Spleen (tissue), 11 donors: ENCODE measurements at regions not wholly inside any gene's neighbourhood (a gene's known extent, or its start where the extent isn't known, plus 50 kb on each side); places are given as distances from the start of the nearest gene placed in this dataset.

Experiments used
- DNase-seq: peaks from one replicate; pipeline ENCODE4 v3.0.0-alpha.2; 2020
- H3K27ac ChIP-seq, 8 donors: fragments of 200-600 bp; sonication (generic) in 7 of 8; 1 replicate in 4 of 8; 2 replicates in 4 of 8; pipeline versions ENCODE4 v1.5.0 to v1.8.0; 2016 to 2021; ENCODE audit warnings: inconsistent platforms in 4 of 8, mild to moderate bottlenecking in 4 of 8, moderate library complexity in 1 of 8
- H3K27me3 ChIP-seq, 7 donors: fragments of 200-600 bp; sonication (generic) in 6 of 7; replicated peaks in 1 of 7; 1 replicate in 4 of 7; 2 replicates in 3 of 7; pipeline versions ENCODE4 v1.5.0 to v1.8.0; 2016 to 2021; ENCODE audit warnings: inconsistent platforms in 3 of 7, mild to moderate bottlenecking in 1 of 7
- H3K36me3 ChIP-seq, 6 donors: fragments of 200-600 bp; sonication (generic) in 5 of 6; 1 replicate in 4 of 6; 2 replicates in 2 of 6; pipeline versions ENCODE4 v1.5.0 to v1.8.0; 2016 to 2021; ENCODE audit warnings: inconsistent platforms in 2 of 6
- H3K4me1 ChIP-seq, 6 donors: fragments of 200-600 bp; sonication (generic) in 5 of 6; 1 replicate in 3 of 6; 2 replicates in 3 of 6; pipeline versions ENCODE4 v1.5.0 to v1.8.0; 2016 to 2021; ENCODE audit warnings: inconsistent platforms in 3 of 6
- H3K4me3 ChIP-seq, 8 donors: fragments of 200-600 bp; sonication (generic) in 7 of 8; 1 replicate in 4 of 8; 2 replicates in 4 of 8; pipeline versions ENCODE4 v1.5.0 to v1.8.0; 2016 to 2021; ENCODE audit warnings: inconsistent platforms in 4 of 8, mild to moderate bottlenecking in 4 of 8, moderate library complexity in 2 of 8
- H3K9me3 ChIP-seq, 8 donors: fragments of 200-600 bp; sonication (generic) in 7 of 8; 1 replicate in 4 of 8; 2 replicates in 4 of 8; pipeline versions ENCODE4 v1.5.0 to v1.8.0; 2016 to 2021; ENCODE audit warnings: inconsistent platforms in 4 of 8
- CTCF ChIP-seq, 11 experiments: fragments of 200-600 bp in 7 of 11; fragments of 450-650 bp in 4 of 11; sonication (generic) in 4 of 11; IDR thresholded peaks in 8 of 11; conservative IDR thresholded peaks in 3 of 11; 1 replicate in 7 of 11; 2 replicates in 4 of 11; pipeline versions ENCODE4 v1.4.0 to v1.8.0; 2016 to 2021; ENCODE audit warnings: antibody characterized with exemption in 11 of 11, inconsistent platforms in 4 of 11, mild to moderate bottlenecking in 1 of 11
- POLR2A ChIP-seq, 3 donors: fragments of 450-650 bp; IDR thresholded peaks; one replicate each; pipeline ENCODE4 v1.5.1; 2017; ENCODE audit warnings: antibody characterized with exemption in 3 of 3, mild to moderate bottlenecking in 1 of 3
- POLR2AphosphoS5 ChIP-seq, 3 donors: sonication (generic); formaldehyde crosslinking; IDR thresholded peaks; one replicate each; pipeline ENCODE4 v1.5.1; 2017; ENCODE audit warnings: antibody characterized with exemption in 3 of 3
- WGBS, 5 donors: extraction: QIAGEN DNeasy Blood & Tissue Kit in 3 of 5; methylation state at CpG; one replicate each; pipeline versions ENCODE4 v1.1.5 to v1.1.7; 2013 to 2018; 5-methylcytosine and 5-hydroxymethylcytosine counted together
- intact Hi-C: fragments of 100-400 bp; cut with DNase I; formaldehyde crosslinking; loops from one replicate; pipeline ENCODE4 v1.15.0; 2023; ENCODE audit warnings: low total_unique reads
- donor health status: healthy with polysubstance abuse.
- donor health status: DM: no; HTN: no; CAD: no; lungs with moderate emphysema.
- donor health status: DM: no; HTN: no; CAD: no.
- donor health status: Bipolar disorder and iron deficiency.
- donor health status: healthy.
- donor health status: DM: no; HTN: no; CAD: no.
- donor health status: DM: yes; HTN: yes; CAD: no.

- Histone ChIP-seq H3K4me1 (peaks cover 0 to 7% (median under 1%) of the 10 kb centered on the region in 6 donors), H3K36me3 (no peaks in the 10 kb centered on the region), H3K27me3 (no peaks in the 10 kb centered on the region), H3K4me3 (no peak overlapping the region), H3K9me3 (no peaks in the 10 kb centered on the region), H3K27ac (no peak overlapping the region)
- intact Hi-C loops: no loop called here
- 91 to 100% (median 97%) methylated on average over 1 of the region's 1 CpG for WGBS, 5 donors
- no peak for DNase-seq
- TF ChIP-seq POLR2AphosphoS5 (IDR thresholded peaks at IDR 0.05) (no peak), POLR2A (IDR thresholded peaks at IDR 0.05) (no peak), CTCF (IDR thresholded peaks at IDR 0.05 in 8 of 11, conservative IDR thresholded peaks at IDR 0.05 in 3 of 11) (no peak)
Measured at GRCh38 chr7:18167815-18168214, 140.2 kb upstream of the PRPS1L1 start.

GRCh38 chr7:18174996-18175395 is 147.3 kb upstream of the PRPS1L1 start:
- DNase-seq: peak; percentile 74
- intact Hi-C loops: no loop called here
- H3K4me1 ChIP-seq: peaks cover 0 to 32% (median 16%) of the 10 kb centered on the region in 6 donors
- TF ChIP-seq POLR2AphosphoS5 (IDR thresholded peaks at IDR 0.05): no peak
- no peak for TF ChIP-seq POLR2A (IDR thresholded peaks at IDR 0.05)
- TF ChIP-seq CTCF (IDR thresholded peaks at IDR 0.05 in 8 of 11, conservative IDR thresholded peaks at IDR 0.05 in 3 of 11): no peak
- H3K27me3 ChIP-seq: no peaks in the 10 kb centered on the region
- no peak overlapping the region for H3K27ac ChIP-seq
- no peak overlapping the region for H3K4me3 ChIP-seq
- H3K36me3 ChIP-seq: no peaks in the 10 kb centered on the region
- WGBS, 5 donors: 81 to 98% (median 85%) methylated on average over 6 to 7 of the region's 7 CpGs
- no peaks in the 10 kb centered on the region for H3K9me3 ChIP-seq

GRCh38 chr7:18175801-18176450 is 148.3 kb upstream of the PRPS1L1 start:
- Histone ChIP-seq H3K4me1 (peaks cover 0 to 32% (median 16%) of the 10 kb centered on the region in 6 donors), H3K9me3 (no peaks in the 10 kb centered on the region), H3K27me3 (no peaks in the 10 kb centered on the region), H3K36me3 (no peaks in the 10 kb centered on the region), H3K4me3 (no peak overlapping the region), H3K27ac (peak overlapping the region in 3 of 8 donors; percentile 2 to 10 (median 2))
- DNase-seq: no peak
- intact Hi-C loops: no loop called here
- TF ChIP-seq POLR2AphosphoS5 (IDR thresholded peaks at IDR 0.05) (no peak), CTCF (IDR thresholded peaks at IDR 0.05 in 8 of 11, conservative IDR thresholded peaks at IDR 0.05 in 3 of 11) (no peak), POLR2A (IDR thresholded peaks at IDR 0.05) (no peak)
- WGBS, 5 donors: 47 to 64% (median 56%) methylated on average over 2 of the region's 2 CpGs

GRCh38 chr7:18177129-18177814 is 149.6 kb upstream of the PRPS1L1 start:
- H3K36me3 ChIP-seq: no peaks in the 10 kb centered on the region
- H3K4me1 ChIP-seq: peaks cover 0 to 32% (median 16%) of the 10 kb centered on the region in 6 donors
- H3K9me3 ChIP-seq: no peaks in the 10 kb centered on the region
- H3K4me3 ChIP-seq: peak overlapping the region in 1 of 8 donors; percentile 58
- no peaks in the 10 kb centered on the region for H3K27me3 ChIP-seq
- no peak for TF ChIP-seq POLR2A (IDR thresholded peaks at IDR 0.05)
- TF ChIP-seq POLR2AphosphoS5 (IDR thresholded peaks at IDR 0.05): no peak
- TF ChIP-seq CTCF (IDR thresholded peaks at IDR 0.05 in 8 of 11, conservative IDR thresholded peaks at IDR 0.05 in 3 of 11): no peak
- 90 to 96% (median 92%) methylated on average over 5 of the region's 5 CpGs for WGBS, 5 donors
- H3K27ac ChIP-seq: peak overlapping the region in 7 of 8 donors; percentile 58 to 89 (median 82)
- DNase-seq: no peak
- intact Hi-C loops: no loop called here
